Pancreas (tissue), 10 donors: ENCODE measurements at regions not wholly inside any gene's neighbourhood (a gene's known extent, or its start where the extent isn't known, plus 50 kb on each side); places are given as distances from the start of the nearest gene placed in this dataset.

Experiments
- ATAC-seq, 4 donors: fragments of 200-7000 bp; cut with Tn5 transposase; one replicate each; pipeline versions ENCODE4 v1.8.0 to v1.9.1; 2020; ENCODE audit warnings: mild to moderate bottlenecking in 4 of 4, moderate library complexity in 4 of 4
- DNase-seq, 6 donors: peaks; one replicate each; pipeline ENCODE4 v3.0.0-alpha.2; 2020
- FAIRE-seq: peaks from 2 replicates; lab custom pipeline; 2012; peaks lifted over from hg19 to GRCh38; lab: Jason Lieb, UNC
- H3K27ac ChIP-seq, 4 donors: fragments of 200-600 bp; sonication (generic); 1 replicate in 3 of 4; 2 replicates in 1 of 4; pipeline versions ENCODE4 v1.5.0 to v1.8.0; 2020
- H3K27me3 ChIP-seq, 4 donors: fragments of 200-600 bp; one replicate each; pipeline ENCODE4 v1.8.0; 2021
- H3K36me3 ChIP-seq, 3 donors: fragments of 200-600 bp; sonication (generic) in 1 of 3; one replicate each; pipeline versions ENCODE4 v1.5.0 to v1.8.0; 2020 to 2021
- H3K4me1 ChIP-seq, 3 donors: fragments of 200-600 bp; one replicate each; pipeline ENCODE4 v1.8.0; 2021
- H3K4me3 ChIP-seq, 4 donors: fragments of 200-600 bp; sonication (generic) in 2 of 4; one replicate each; pipeline versions ENCODE4 v1.5.0 to v1.8.0; 2020 to 2021
- H3K9me3 ChIP-seq, 4 donors: fragments of 200-600 bp; one replicate each; pipeline ENCODE4 v1.8.0; 2021
- WGBS, 2 donors: extraction: QIAGEN DNeasy Blood & Tissue Kit; methylation state at CpG; one replicate each; pipeline ENCODE4 v1.1.7; 2013; 5-methylcytosine and 5-hydroxymethylcytosine counted together
- intact Hi-C, 3 donors: fragments of 100-400 bp; cut with DNase I; formaldehyde crosslinking; loops; one replicate each; pipeline versions ENCODE4 v1.11.1 to v1.14.2; 2022
- TF ChIP-seq, protein P1 (sequence below), 4 donors: fragments of 200-600 bp; sonication (generic) in 3 of 4; IDR thresholded peaks; one replicate each; pipeline versions ENCODE4 v1.5.0 to v1.8.0; 2021; ENCODE audit warnings: antibody characterized with exemption in 4 of 4
- donor health status: healthy with polysubstance abuse.
- donor health status: DM: no; HTN: no; CAD: no; lungs with moderate emphysema.
- donor health status: DM: no; HTN: no; CAD: no.
- donor health status: control.
- donor health status: control.
- donor health status: Bipolar disorder and iron deficiency.
- donor health status: DM: yes; HTN: yes; CAD: no.
- donor health status: DM: no; HTN: no; CAD: no.
- donor health status: DM: no; HTN: no; CAD: no.
- donor health status: DM: yes; HTN: yes; CAD: no.

DNA sequence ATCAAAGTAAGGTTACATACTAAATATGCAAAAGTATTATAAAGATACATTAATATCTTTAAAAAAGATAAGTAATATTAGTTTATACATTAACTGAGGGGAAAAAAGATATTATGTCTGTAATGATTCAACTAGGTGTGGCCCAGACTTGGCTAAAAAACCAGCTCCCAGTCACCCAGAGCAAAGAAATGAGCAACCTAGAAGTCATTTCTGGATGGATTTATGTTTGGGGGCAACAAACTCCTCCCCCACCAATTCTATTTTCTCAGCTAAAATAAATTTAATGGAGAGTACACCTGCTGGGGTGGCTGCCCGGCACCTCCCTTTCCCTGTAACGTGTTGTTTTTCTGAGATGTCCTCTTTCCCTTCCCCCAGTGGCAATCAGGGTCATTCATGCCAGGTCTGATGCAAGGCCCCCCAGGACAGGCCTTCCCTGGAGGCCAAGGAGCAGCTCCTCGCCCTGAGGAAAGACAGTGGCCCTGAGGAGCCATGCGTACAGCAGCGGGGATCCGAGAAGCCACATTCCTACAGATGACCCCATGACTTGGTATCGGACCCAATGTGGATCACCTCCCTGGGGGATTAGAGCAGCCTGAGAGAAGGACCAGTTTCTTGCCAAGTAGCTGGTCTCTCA, 78.6 kb upstream of the DOCK9 start:
- H3K27me3 ChIP-seq, result no peaks in the 10 kb centered on the region
- TF ChIP-seq, protein P1, sequence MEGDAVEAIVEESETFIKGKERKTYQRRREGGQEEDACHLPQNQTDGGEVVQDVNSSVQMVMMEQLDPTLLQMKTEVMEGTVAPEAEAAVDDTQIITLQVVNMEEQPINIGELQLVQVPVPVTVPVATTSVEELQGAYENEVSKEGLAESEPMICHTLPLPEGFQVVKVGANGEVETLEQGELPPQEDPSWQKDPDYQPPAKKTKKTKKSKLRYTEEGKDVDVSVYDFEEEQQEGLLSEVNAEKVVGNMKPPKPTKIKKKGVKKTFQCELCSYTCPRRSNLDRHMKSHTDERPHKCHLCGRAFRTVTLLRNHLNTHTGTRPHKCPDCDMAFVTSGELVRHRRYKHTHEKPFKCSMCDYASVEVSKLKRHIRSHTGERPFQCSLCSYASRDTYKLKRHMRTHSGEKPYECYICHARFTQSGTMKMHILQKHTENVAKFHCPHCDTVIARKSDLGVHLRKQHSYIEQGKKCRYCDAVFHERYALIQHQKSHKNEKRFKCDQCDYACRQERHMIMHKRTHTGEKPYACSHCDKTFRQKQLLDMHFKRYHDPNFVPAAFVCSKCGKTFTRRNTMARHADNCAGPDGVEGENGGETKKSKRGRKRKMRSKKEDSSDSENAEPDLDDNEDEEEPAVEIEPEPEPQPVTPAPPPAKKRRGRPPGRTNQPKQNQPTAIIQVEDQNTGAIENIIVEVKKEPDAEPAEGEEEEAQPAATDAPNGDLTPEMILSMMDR (IDR thresholded peaks at IDR 0.05), result no peak
- no peak for DNase-seq
- FAIRE-seq, result no peak
- no peaks in the 10 kb centered on the region for H3K36me3 ChIP-seq
- intact Hi-C loops, result no loop called here
- H3K27ac ChIP-seq, result no peak overlapping the region
- H3K4me1 ChIP-seq, result peaks cover 8% of the 10 kb centered on the region in 3 donors
- no peak overlapping the region for H3K4me3 ChIP-seq
- ATAC-seq, result no peak
- 90 to 97% methylated on average over 7 of the region's 7 CpGs for WGBS, 2 donors
- H3K9me3 ChIP-seq, result no peaks in the 10 kb centered on the region

GRCh38 chr13:99057310-99057975, 79.6 kb upstream of the DOCK9 start:
- H3K27ac ChIP-seq, result no peak overlapping the region
- no peak for DNase-seq
- 46 to 47% methylated on average over 4 of the region's 4 CpGs for WGBS, 2 donors
- TF ChIP-seq, protein P1 (IDR thresholded peaks at IDR 0.05), result no peak
- peak; percentile 45 to 75 (median 65) for ATAC-seq
- no peaks in the 10 kb centered on the region for H3K9me3 ChIP-seq
- no peak overlapping the region for H3K4me3 ChIP-seq
- H3K27me3 ChIP-seq, result no peaks in the 10 kb centered on the region
- no peaks in the 10 kb centered on the region for H3K36me3 ChIP-seq
- no peak for FAIRE-seq
- peaks cover 8% of the 10 kb centered on the region in 3 donors for H3K4me1 ChIP-seq
- intact Hi-C loops, result no loop called here

DNA sequence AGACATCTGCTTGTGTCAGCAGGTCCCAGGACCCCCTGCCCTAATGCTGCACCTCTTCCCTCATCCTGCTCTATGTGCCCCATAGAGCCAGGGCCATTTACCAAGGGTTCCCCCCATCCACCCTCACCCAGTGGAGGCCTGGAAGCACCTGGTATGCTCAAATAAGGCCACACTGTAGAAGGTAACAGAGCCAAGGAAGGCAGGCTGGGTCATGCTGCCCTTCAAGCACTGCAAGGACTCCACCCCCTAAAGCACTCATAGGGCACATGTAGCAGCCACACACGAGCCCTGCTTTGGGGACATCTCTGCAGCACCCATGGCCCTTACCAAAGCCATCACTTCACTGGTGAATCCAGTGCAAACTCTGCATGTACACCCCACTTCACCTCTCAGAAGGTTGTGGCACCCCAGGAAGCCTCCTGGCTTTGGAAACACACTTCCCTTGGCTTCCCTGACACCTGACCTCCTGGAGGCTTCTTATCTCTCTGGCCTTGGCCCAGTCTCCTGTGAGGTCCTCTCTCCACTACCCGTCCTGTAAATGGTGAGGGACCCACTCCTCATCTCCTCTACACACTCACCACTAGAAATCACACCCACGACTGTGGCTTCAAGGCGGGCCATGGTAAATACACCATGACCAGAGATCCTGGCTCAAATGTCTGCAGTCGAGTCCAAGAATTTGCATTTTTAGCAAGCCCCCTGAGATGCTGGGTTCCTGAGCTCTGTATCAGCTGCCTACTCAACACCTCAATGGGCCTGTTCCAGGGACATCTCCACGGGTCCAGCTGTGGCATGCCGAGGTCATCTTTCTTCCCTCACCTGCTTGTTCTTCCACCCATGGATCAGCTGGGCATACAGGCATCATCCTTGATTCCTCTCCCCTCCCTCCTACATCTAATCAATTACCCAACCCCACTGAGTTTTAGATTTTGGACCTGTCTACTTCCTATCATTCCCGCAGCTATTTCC, 80.9 kb upstream of the DOCK9 start:
- Histone ChIP-seq H3K9me3 (no peaks in the 10 kb centered on the region), H3K27me3 (no peaks in the 10 kb centered on the region), H3K27ac (no peak overlapping the region), H3K4me3 (no peak overlapping the region), H3K36me3 (no peaks in the 10 kb centered on the region), H3K4me1 (peaks cover 8% of the 10 kb centered on the region in 3 donors)
- TF ChIP-seq, protein P1 (IDR thresholded peaks at IDR 0.05), result no peak
- 77 to 84% methylated on average over 8 of the region's 8 CpGs for WGBS, 2 donors
- FAIRE-seq, result no peak
- peak in 1 of 4 donors; percentile 34 for ATAC-seq
- intact Hi-C loops, result no loop called here
- no peak for DNase-seq

DNA sequence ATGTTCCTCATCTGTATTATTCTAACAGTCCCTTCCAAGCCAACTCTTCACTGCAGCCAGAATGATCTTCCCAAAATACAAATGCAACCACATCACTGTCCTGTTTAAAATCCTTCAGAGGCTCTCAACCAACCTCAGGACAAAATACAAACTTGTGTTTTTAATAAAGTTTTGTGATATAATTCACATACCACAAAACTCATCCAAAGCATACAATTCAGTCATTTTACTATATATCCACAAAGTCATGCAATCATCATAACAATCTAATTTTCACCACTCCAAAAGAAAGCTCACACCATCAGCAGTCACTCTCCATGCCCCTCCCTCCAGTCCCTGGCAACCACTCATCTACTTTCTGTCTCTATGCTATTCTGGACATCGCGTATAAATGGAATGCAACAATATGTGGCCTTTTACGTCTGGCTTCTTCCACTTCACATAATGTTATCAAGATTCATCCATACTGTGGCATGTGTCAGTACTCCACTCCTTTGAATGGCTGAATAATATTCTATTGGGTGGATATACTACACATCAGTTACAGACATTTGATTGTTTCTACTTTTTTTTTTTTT, 81.7 kb upstream of the DOCK9 start:
- DNase-seq, result no peak
- ATAC-seq, result no peak
- FAIRE-seq, result no peak

More for the DNA sequence above, 81.7 kb upstream of the DOCK9 start:
- Histone ChIP-seq H3K4me3 (no peak overlapping the region), H3K27ac (no peak overlapping the region), H3K9me3 (no peaks in the 10 kb centered on the region), H3K36me3 (no peaks in the 10 kb centered on the region), H3K27me3 (no peaks in the 10 kb centered on the region), H3K4me1 (peaks cover 8% of the 10 kb centered on the region in 3 donors)
- intact Hi-C loops, result no loop called here
- 92 to 96% methylated on average over 3 of the region's 3 CpGs for WGBS, 2 donors
- TF ChIP-seq, protein P1 (IDR thresholded peaks at IDR 0.05), result no peak
